Stimulated activated CD4-positive, alpha-beta T cell treated with anti-CD3 and anti-CD28 coated beads, Interleukin-15, amount 100 ng/mL, for 48 hours (primary cell): ENCODE measurements at regions not wholly inside any gene's neighbourhood (a gene's known extent, or its start where the extent isn't known, plus 50 kb on each side); places are given as distances from the start of the nearest gene placed in this dataset.
"Not testable (repeated sequence)": the region's sequence is repeated elsewhere in the genome, so short reads cannot be mapped to it uniquely, and the experiment has no call there.

Experiments used
- DNase-seq, 2 donors: peaks; one replicate each; pipeline ENCODE4 v3.0.0-alpha.2; 2020; ENCODE audit warnings: low read depth in 2 of 2

GRCh38 chr9:109975574-109976295 is 195.7 kb downstream of the PALM2AKAP2 start:
- no peak for DNase-seq

DNA sequence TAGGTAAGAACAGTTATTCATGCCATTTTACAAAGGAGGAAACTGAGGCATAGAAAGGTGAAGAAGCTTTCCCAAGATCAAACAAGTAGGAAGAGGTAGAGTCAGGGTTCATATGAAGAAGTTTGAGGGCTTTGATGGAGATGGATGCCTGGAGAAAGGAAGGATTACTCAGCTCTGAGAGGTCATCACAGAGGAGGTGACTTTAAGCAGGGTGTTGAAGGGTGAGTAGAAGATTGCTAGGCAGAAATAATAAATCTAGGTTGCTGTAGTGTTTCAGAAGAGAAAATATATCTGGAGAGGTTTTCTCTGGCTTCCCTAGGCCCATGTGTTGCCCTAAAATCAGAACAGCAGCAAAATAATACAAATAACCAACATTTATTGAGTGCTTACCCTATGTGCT is 196.3 kb downstream of the PALM2AKAP2 start:
- DNase-seq = no peak

GRCh38 chr9:109977521-109977920 is 197.5 kb downstream of the PALM2AKAP2 start:
- DNase-seq = no peak

DNA sequence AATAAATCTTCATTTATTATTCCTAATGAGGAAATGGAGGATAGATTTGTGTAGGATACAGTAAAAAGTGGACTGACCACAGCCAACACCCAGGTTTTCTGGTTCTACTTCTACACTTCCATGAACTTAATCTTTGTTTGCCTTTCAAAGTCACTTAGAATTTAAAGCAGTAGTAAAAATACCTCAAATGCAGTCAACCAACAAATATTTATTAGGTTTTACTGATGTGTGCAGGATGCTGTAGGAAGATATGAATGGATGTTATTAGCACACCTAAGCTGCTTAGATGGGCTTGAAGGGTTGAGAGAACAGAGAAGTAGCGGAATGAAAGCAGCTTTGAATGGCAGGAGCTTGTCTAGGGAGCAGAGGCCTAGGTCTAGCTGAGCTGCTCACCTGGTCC is 201.1 kb downstream of the PALM2AKAP2 start:
- no peak for DNase-seq

DNA sequence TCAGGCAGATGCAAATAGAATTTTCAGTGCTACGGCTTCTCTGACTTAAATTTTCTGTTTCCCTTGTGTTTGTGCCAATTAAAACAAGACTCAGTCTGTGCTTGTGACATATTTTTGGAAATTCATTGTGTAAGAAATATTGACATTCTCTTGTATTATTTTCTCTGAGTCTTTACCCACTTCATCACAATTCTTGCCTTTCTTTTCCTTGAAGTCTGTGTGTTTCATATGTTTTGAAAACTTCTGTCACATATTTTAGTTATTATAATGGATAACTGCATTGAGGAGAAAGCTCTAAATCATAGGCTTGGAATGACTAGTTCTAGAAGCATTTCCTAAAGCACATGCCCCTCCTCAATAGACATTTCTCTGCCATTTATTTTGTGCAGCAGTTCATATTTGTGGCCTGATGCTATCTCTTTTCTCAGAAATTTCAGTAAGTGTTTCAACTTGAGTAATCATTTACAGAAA is 206.6 kb downstream of the PALM2AKAP2 start:
- no peak for DNase-seq

DNA sequence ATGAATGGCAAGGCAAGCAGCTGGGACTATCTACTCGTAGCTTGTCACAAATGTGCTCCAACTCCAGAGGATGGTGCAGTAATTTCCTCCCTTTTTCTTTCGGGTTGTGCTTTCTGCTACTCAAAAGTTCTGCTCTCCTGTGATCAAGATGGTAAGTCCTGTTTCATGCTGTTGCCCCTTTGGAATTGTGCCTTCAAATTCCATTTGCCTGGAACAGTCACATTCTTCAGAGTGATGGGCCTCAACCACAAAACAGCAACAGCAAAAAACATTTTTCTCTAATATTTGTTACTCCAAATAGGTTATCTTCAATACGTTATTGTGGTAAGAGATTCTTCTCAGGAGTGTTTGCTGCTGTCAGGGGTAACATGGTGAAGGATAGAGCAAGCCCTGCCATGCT is 209.3 kb downstream of the PALM2AKAP2 start:
- DNase-seq = no peak

- no peak for DNase-seq
Observed at GRCh38 chr9:109990541-109990940, 210.5 kb downstream of the PALM2AKAP2 start.

DNA sequence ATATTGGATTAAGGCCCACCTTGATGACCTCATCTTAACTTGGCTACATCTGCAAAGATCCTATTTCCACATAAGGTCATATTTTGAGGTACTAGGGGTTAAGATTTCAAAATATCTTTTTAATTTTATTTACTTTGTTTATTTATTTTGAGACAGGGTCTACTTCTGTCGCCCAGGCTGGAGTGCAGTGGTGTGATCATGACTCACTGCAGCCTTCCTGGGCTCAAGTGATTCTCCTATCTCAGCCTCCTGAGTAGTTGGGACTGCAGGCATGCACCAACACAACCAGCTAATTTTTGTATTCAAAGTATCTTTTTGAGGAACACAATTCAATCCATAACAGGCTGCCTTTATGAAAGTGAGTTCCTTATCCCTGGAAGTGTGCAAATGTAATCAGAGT is 212.3 kb downstream of the PALM2AKAP2 start:
- DNase-seq = no peak

DNA sequence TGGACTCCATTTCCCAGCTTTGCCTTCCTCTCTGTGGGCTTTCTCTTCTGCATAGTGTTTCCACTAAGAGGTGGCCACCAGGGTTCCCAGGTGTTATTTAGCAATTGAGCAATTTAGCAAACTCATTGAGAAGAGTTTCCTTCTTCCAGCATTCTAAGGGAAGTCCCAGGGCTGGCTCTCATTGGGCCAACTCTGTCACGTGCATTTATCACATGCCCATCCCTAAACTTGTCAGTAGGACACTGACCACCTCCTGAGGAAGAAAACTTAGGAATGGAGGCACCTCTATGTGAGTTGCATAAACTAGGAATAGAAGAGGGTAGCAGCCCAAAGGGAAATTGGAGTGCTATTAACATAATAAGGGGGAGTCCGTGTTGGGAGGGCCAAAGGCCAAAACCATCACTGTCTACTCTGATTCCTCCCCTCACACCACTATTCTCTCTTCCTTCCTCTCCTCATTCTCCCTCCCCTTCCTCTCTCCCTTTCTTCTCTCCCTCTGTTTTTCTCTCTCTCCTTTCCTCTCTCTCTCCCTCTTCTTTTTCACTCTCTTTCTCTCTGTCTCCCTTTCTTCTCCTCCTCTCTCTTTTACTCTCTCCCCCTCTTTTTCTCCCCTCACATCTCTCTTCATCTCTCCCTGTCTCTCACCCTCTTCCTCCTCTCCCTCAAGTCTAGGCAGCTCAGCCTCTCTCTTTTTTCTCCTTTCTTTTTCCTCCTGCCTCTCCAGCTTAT is 213.4 kb downstream of the PALM2AKAP2 start:
- DNase-seq = no peak

- no peak for DNase-seq
Observed at GRCh38 chr9:109994141-109994540, 213.8 kb downstream of the C9orf152 start.

- DNase-seq = no peak
Observed at GRCh38 chr9:109996936-109997580, 210.9 kb downstream of the C9orf152 start.

DNA sequence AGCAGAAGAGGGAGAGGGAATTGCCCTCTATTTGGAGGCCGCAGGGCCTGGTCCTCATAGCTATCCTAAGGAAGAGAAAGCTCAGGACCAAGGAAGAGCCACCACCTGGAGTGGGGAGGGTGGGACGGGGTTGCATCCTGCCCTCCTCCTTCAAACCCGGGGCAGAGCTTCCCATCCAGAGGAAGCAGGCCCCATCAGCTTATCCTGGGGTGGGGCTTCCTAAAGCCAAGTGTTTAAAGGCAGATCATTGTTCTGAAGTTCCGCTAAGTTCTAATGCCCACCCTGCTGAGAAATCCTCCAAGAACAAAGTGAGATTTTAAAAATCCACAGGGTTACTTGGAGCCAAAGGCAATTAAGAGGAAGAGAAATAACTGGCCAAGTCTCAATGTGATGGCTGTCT is 210.3 kb downstream of the C9orf152 start:
- DNase-seq = no peak

DNA sequence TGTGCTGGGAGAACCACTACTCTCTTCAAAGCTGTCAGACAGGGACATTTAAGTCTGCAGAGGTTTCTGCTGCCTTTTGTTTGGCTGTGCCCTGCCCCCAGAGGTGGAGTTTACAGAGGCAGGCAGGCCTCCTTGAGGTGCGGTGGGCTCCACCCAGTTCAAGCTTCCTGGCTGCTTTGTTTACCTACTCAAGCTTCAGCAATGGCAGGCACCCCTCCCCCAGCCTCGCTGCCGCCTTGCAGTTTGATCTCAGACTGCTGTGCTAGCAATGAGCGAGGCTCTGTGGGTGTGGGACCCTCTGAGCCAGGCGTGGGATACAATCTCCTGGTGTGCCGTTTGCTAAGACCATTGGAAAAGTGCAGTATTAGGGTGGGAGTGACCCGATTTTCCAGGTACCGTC is 202.4 kb downstream of the C9orf152 start:
- not testable (repeated sequence) for DNase-seq

DNA sequence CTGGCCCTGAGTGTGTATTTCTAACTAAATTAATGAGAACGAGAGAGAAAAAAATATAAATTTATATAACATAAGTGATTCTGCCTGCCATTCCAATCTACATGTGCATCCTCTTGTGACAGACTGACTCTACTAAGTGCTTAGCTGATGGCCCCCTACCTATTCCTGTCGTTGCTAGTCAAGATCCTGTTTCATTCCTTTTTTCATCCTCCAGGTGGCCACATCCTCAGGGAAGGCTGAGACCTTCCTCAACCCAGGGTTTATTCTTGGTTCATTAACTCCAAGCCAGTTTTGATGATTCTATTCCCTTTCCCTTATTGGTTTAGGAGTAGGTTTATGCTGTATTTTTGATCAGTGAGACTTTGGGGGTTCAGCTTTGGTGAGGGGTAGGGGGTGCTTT is 201.3 kb downstream of the C9orf152 start:
- DNase-seq = no peak

GRCh38 chr9:110007477-110008270 is 200.3 kb downstream of the C9orf152 start:
- DNase-seq = no peak

DNA sequence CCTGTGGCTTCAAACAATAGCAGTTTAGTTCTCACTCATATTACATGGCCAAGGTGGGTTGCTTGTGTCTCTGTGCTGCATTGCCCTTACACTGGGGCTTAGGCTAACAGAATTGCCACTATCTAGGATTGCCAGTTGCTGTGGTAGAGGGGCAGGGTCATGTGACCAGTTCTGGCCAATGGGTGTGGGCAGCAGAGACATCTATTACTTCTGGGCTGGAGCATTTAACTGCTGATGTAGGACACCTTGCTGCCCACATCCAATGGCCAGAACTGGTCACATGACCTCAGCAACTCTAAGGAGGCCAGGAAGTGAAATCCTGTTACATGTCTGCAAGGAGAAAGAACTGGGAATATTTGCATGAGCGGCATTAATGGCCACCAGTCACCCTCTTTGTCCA is 199.3 kb downstream of the C9orf152 start:
- DNase-seq = no peak

GRCh38 chr9:110011628-110012320 is 196.2 kb downstream of the C9orf152 start:
- no peak for DNase-seq

- DNase-seq = no peak
Observed at GRCh38 chr9:110013064-110013463, 194.9 kb downstream of the C9orf152 start.

GRCh38 chr9:110015759-110016158 is 192.2 kb downstream of the C9orf152 start:
- no peak for DNase-seq

DNA sequence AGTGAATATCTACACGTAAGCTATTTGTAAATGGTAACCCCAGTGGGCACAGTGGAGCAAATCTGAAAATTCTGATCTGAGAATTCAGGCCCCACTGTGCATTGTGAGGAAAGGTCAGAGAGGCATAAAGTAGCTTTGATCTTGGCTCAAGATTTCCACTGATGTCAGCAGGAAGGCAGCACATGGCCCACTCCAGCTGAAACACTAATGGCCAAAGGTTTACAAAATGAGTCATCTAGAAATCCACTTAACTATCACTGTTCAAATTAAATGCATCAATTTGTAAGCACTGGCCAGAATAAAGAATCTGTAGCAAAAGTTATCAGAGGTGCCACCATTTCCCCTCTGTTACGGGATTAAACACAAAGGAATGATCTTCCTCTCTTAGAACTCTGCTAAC is 191.6 kb downstream of the C9orf152 start:
- DNase-seq = no peak

- DNase-seq = not testable (repeated sequence)
Observed at GRCh38 chr9:110020216-110020615, 187.7 kb downstream of the C9orf152 start.
